Gastroesophageal sphincter (tissue), 4 donors: ENCODE measurements at regions not wholly inside any gene's neighbourhood (a gene's known extent, or its start where the extent isn't known, plus 50 kb on each side); places are given as distances from the start of the nearest gene placed in this dataset.

Source experiments
- ATAC-seq: fragments of 150-250 bp; one replicate; pipeline ENCODE4 v1.9.1; 2016; ENCODE audit warnings: mild to moderate bottlenecking, moderate library complexity
- H3K27ac ChIP-seq, 4 donors: fragments of 200-600 bp; sonication (generic) in 3 of 4; 1 replicate in 3 of 4; 2 replicates in 1 of 4; pipeline ENCODE4 v1.5.1; 2016 to 2019
- H3K27me3 ChIP-seq: fragments of 200-600 bp; sonication (generic); one replicate; pipeline ENCODE4 v1.5.1; 2019
- H3K36me3 ChIP-seq, 2 donors: fragments of 200-600 bp; sonication (generic); one replicate each; pipeline ENCODE4 v1.5.1; 2019; ENCODE audit warnings: control low read depth in 1 of 2
- H3K4me1 ChIP-seq, 3 donors: fragments of 200-600 bp; sonication (generic); 1 replicate in 2 of 3; 2 replicates in 1 of 3; pipeline ENCODE4 v1.5.1; 2016 to 2019; ENCODE audit warnings: control low read depth in 2 of 3
- H3K4me3 ChIP-seq, 2 donors: fragments of 200-600 bp; sonication (generic); one replicate each; pipeline ENCODE4 v1.5.1; 2019; ENCODE audit warnings: mild to moderate bottlenecking in 1 of 2, moderate library complexity in 1 of 2
- H3K9me3 ChIP-seq, 3 donors: fragments of 200-600 bp; sonication (generic); one replicate each; pipeline ENCODE4 v1.5.1; 2017 to 2019; ENCODE audit warnings: control low read depth in 2 of 3
- CTCF ChIP-seq, 4 experiments: fragments of 200-600 bp in 2 of 4; fragments of 450-650 bp in 2 of 4; sonication (generic) in 1 of 4; IDR thresholded peaks; one replicate each; pipeline ENCODE4 v1.5.1; 2017 to 2019; ENCODE audit warnings: antibody characterized with exemption in 4 of 4, mild to moderate bottlenecking in 2 of 4, moderate library complexity in 2 of 4
- EP300 ChIP-seq: sonication (generic); formaldehyde crosslinking; IDR thresholded peaks from one replicate; pipeline ENCODE4 v1.6.1; 2017; ENCODE audit warnings: antibody characterized with exemption, mild to moderate bottlenecking
- POLR2A ChIP-seq, 2 donors: fragments of 450-650 bp; IDR thresholded peaks; one replicate each; pipeline ENCODE4 v1.6.1; 2017; ENCODE audit warnings: antibody characterized with exemption in 2 of 2, mild to moderate bottlenecking in 2 of 2, moderate library complexity in 1 of 2
- POLR2AphosphoS5 ChIP-seq: sonication (generic); formaldehyde crosslinking; IDR thresholded peaks from one replicate; pipeline ENCODE4 v1.6.1; 2017; ENCODE audit warnings: antibody characterized with exemption
- WGBS, 2 donors: methylation state at CpG; one replicate each; pipeline ENCODE4 v1.1.5; 2018; ENCODE audit warnings: low coverage in 1 of 2; 5-methylcytosine and 5-hydroxymethylcytosine counted together

- Histone ChIP-seq H3K4me1 (no peaks in the 10 kb centered on the region), H3K9me3 (no peaks in the 10 kb centered on the region), H3K27ac (no peak overlapping the region), H3K27me3 (no peaks in the 10 kb centered on the region), H3K4me3 (no peak overlapping the region), H3K36me3 (no peaks in the 10 kb centered on the region)
- no peak for ATAC-seq
- TF ChIP-seq POLR2AphosphoS5 (no peak), CTCF (IDR thresholded peaks at IDR 0.05) (no peak), POLR2A (IDR thresholded peaks at IDR 0.05) (no peak)
These were observed 1268.8 kb downstream of the EPHA7 start for GRCh38 chr6:92150553-92150952.

DNA sequence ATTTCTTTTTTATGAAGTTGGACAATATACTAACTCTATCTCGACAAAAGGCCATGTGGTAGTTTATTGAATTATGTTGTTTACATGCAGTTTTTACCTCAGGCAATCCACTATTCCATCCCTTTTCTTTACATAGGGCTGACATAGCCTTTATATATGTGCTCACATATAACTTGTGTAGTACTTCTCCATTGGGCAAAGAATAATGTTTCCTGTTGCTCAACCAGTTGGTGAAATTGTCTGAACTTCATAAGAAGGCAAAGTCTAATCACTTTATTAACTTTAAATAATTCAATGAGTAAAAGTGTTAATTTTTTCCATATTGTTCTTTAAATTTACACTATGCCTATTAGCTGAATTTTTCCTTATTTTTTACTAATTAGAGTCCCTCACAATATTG is 1272.1 kb downstream of the EPHA7 start:
- no peaks in the 10 kb centered on the region for H3K36me3 ChIP-seq
- no peak overlapping the region for H3K27ac ChIP-seq
- no peak for ATAC-seq
- no peak overlapping the region for H3K4me3 ChIP-seq
- WGBS, 2 donors, result 87 to 100% methylated on average over 1 of the region's 1 CpG
- H3K27me3 ChIP-seq, result no peaks in the 10 kb centered on the region
- H3K4me1 ChIP-seq, result no peaks in the 10 kb centered on the region
- TF ChIP-seq POLR2AphosphoS5 (no peak), CTCF (IDR thresholded peaks at IDR 0.05) (no peak), POLR2A (IDR thresholded peaks at IDR 0.05) (no peak), EP300 (no peak)
- no peaks in the 10 kb centered on the region for H3K9me3 ChIP-seq

DNA sequence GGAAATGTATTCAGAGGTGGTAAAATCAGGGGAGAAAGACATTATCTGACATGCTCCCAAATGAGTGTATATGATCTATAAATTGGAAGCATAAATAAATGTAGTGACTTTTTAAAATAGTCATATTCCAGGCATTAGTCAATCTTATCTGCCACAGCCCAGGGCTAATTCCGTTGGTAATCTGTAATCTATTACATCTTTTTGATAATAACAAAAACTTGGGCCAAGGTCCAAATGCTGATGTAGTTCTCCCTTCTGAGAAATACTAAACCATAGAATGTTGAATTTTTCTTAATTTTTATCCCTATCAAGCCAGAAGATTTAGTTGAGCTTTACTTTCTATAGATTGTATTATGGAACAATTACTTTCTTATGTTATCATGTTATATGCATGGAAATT is 1279.8 kb downstream of the EPHA7 start:
- WGBS, 2 donors, result 16 to 38% methylated on average over 1 of the region's 1 CpG
- TF ChIP-seq POLR2A (IDR thresholded peaks at IDR 0.05) (no peak), EP300 (no peak), CTCF (IDR thresholded peaks at IDR 0.05) (no peak)
- Histone ChIP-seq H3K27ac (no peak overlapping the region), H3K4me3 (no peak overlapping the region), H3K4me1 (no peaks in the 10 kb centered on the region), H3K36me3 (no peaks in the 10 kb centered on the region), H3K27me3 (no peaks in the 10 kb centered on the region), H3K9me3 (no peaks in the 10 kb centered on the region)
- no peak for ATAC-seq

- no peak for ATAC-seq
- Histone ChIP-seq H3K27ac (no peak overlapping the region), H3K9me3 (no peaks in the 10 kb centered on the region), H3K4me3 (no peak overlapping the region), H3K27me3 (no peaks in the 10 kb centered on the region), H3K36me3 (no peaks in the 10 kb centered on the region), H3K4me1 (no peaks in the 10 kb centered on the region)
- WGBS, 2 donors, result 82 to 91% methylated on average over 2 of the region's 2 CpGs
- TF ChIP-seq POLR2AphosphoS5 (no peak), CTCF (IDR thresholded peaks at IDR 0.05) (no peak), EP300 (no peak), POLR2A (IDR thresholded peaks at IDR 0.05) (no peak)
These were observed 1286.4 kb downstream of the EPHA7 start for GRCh38 chr6:92132957-92133356.

DNA sequence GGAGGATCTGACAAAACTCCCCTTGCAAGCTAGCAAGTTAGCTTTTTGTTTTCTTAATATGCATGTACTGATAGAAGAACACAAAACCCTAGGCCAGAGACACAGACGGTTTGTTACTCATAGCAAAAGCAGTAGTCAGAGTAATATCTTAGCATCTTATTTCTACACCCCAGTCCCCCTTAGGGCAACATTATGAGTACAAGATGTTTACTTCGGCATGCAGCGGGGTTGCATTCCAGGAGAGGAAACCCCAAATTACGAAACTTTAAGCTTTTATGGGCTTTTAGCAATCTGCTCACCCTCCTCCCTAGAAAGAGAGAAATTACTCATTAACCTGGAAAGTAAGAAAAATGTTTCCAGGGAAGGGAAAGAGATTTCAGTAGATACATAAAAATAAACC is 1286.9 kb downstream of the EPHA7 start:
- Histone ChIP-seq H3K4me3 (no peak overlapping the region), H3K4me1 (no peaks in the 10 kb centered on the region), H3K27me3 (no peaks in the 10 kb centered on the region), H3K36me3 (no peaks in the 10 kb centered on the region), H3K27ac (no peak overlapping the region), H3K9me3 (no peaks in the 10 kb centered on the region)
- no peak for ATAC-seq
- TF ChIP-seq CTCF (IDR thresholded peaks at IDR 0.05) (no peak), POLR2A (IDR thresholded peaks at IDR 0.05) (no peak), POLR2AphosphoS5 (no peak), EP300 (no peak)
- WGBS, 2 donors, result 84 to 96% methylated on average over 4 of the region's 4 CpGs
